GM12872 (cell line): ENCODE measurements at regions not wholly inside any gene's neighbourhood (a gene's known extent, or its start where the extent isn't known, plus 50 kb on each side); places are given as distances from the start of the nearest gene placed in this dataset.

Experiments used
- CTCF ChIP-seq: IDR thresholded peaks from 3 replicates; pipeline ENCODE4 v1.5.1; 2011; ENCODE audit warnings: low read depth, mild to moderate bottlenecking, low read length, moderate library complexity; ENCODE audit not compliant: insufficient read depth

DNA sequence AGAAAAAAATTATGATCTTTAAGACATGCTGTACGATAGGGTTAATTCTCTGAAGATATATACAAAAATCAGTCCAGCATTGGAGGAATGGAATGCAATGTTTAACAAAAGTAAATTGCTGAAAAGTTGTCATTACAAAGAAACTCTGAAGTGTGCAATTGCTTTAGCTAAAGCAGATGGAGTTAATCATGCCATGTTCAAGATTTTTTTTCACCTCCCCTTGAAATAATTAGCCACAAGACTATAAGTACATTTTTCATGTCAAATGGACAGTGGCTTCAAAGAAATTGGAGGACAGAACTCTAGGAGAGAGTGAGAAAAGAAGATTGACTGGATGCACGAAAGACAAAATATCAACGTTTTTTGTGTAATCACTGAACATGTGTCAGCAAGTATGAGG is 63.1 kb upstream of the MEOX2 start:
- no peak for TF ChIP-seq CTCF

DNA sequence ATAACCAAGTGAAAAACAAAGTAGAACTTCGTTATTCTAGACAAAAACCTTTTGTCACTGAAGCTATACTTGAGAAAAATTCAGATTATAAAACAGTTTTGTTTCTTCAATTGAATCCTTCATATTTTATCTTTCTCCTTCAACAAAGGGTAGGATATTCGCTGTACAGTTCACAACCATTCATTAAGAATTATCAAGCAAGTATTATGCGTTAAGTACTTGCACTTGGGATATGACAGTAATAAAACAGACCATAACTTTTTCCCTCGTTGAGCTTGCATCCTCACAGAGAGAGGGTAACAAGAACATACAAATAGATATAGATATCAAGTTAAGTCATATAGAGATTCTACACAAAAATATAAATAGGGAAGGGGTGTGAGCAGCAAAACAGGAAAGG is 61.2 kb upstream of the MEOX2 start:
- TF ChIP-seq CTCF = no peak

GRCh38 chr7:15747301-15747700 is 60.8 kb upstream of the MEOX2 start:
- TF ChIP-seq CTCF = no peak

GRCh38 chr7:15743926-15744480 is 57.5 kb upstream of the MEOX2 start:
- TF ChIP-seq CTCF = no peak

- TF ChIP-seq CTCF = no peak
Measured at GRCh38 chr7:15737601-15738000, 51.1 kb upstream of the MEOX2 start.
